IPS DF 6.9 (cell line): ENCODE measurements at regions not wholly inside any gene's neighbourhood (a gene's known extent, or its start where the extent isn't known, plus 50 kb on each side); places are given as distances from the start of the nearest gene placed in this dataset.

ENCODE experiments used
- DNase-seq: peaks from one replicate; pipeline ENCODE4 v3.0.0-alpha.2; 2013; ENCODE audit warnings: low read depth, low spot score
- H3K27ac ChIP-seq: one replicate; pipeline ENCODE4 v1.5.1; 2013; ENCODE audit warnings: low read length, control low read depth
- H3K27me3 ChIP-seq: 2 replicates; pipeline ENCODE4 v1.6.1; 2013; ENCODE audit warnings: mild to moderate bottlenecking, low read length; ENCODE audit not compliant: control insufficient read depth, insufficient read depth
- H3K36me3 ChIP-seq: 2 replicates; pipeline ENCODE4 v1.6.1; 2013; ENCODE audit warnings: low read length; ENCODE audit not compliant: control insufficient read depth, insufficient read depth
- H3K4me1 ChIP-seq: 2 replicates; pipeline ENCODE4 v1.6.1; 2013; ENCODE audit warnings: low read length; ENCODE audit not compliant: control insufficient read depth, insufficient read depth
- H3K4me3 ChIP-seq: 2 replicates; pipeline ENCODE4 v1.5.1; 2013; ENCODE audit warnings: mild to moderate bottlenecking, low read length
- H3K9me3 ChIP-seq: 2 replicates; pipeline ENCODE4 v1.6.1; 2013; ENCODE audit warnings: low read length, inconsistent platforms; ENCODE audit not compliant: control insufficient read depth, insufficient read depth
- WGBS: extraction: QIAGEN DNeasy Blood & Tissue Kit; methylation state at CpG from one replicate; pipeline ENCODE4 v1.1.7; 2013; ENCODE audit warnings: mixed read lengths, missing lambda C conversion rate; ENCODE audit not compliant: insufficient read length, insufficient coverage; 5-methylcytosine and 5-hydroxymethylcytosine counted together

DNA sequence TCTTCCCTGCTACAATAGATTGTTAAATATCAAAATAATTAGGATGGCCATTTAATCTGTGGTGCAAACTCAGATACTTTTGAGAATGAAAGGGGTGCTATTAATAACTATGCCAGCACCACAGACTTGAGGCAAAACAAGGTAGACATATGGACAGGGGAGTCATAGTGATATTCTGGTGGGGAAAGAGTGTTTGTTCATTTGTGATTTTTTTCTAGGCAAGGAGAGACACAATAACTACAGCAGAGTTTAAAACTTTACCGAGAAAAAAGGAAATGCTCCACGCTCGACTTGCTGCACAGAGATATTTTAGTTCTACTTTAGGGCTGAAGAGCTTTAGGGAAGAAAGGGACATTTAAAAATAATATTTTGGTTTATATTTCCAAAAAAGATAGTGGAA lies 611.2 kb upstream of the GRM7 start:
- WGBS: no CpG with 5 or more reads among the region's 3 CpGs
- H3K27ac ChIP-seq: no peak overlapping the region
- no peaks in the 10 kb centered on the region for H3K36me3 ChIP-seq
- H3K27me3 ChIP-seq: no peaks in the 10 kb centered on the region
- no peaks in the 10 kb centered on the region for H3K4me1 ChIP-seq
- DNase-seq: no peak
- H3K9me3 ChIP-seq: no peaks in the 10 kb centered on the region
- H3K4me3 ChIP-seq: no peak overlapping the region

DNA sequence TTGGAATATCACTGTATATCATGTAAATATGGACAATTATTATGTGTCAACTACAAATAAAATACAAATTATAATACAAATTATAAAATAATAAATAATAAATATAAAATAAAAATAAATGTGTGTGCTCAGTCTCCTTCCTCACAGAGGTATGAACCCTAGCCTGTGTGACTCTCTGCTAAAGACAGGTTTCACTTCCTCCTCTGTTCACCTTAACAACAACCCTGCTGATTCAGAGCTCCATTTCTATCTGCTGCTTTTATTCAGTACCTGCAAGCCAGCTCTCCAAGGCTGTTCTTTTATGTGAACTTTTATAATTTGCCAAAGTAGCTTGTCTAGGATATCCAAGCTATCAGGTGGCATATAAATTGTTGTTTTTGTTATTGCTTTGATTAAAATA lies 610.7 kb upstream of the GRM7 start:
- no peak for DNase-seq
- H3K27ac ChIP-seq: no peak overlapping the region

DNA sequence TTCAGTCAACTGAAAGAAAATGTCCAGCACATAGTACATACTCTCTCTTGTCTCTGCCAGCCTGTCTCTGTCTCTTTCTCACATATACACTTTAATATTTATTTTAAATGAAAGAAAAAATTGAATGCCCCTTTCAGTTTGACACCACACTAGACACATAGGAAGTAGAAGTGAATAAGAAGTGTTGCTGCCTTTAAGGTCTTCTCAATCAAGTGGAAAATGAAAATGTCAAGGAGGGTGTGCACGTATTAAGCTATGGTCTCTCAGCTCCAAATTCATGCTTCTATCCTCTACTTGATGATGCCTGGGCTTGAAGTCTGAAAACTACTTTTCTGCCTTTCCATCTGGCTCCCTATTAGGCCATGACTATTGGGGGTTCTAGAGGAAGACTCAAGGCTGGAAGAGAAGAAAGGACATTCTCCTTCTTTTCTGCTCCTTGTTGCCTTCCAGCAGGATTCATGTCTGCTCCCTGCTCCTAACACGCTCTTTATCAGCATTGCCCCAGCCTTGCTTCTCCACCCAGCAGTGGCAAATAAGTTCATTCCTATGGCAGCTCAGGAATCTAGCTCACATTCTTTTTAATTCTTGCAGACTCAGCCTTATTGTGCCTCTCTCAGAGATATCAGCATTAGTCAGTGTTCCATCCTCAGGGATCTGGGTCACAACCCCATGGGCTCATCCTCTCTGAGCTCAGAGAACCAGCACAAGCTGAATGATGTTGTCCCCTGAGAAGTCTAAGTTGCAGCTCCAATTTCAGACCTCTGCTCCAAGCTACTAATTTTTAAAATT lies 609.1 kb upstream of the GRM7 start:
- no CpG with 5 or more reads among the region's 2 CpGs for whole genome bisulfite sequencing
- H3K4me1 ChIP-seq: no peaks in the 10 kb centered on the region

More for the DNA sequence above, 610.7 kb upstream of the GRM7 start:
- Histone ChIP-seq H3K4me3 (no peak overlapping the region), H3K36me3 (no peaks in the 10 kb centered on the region), H3K4me1 (no peaks in the 10 kb centered on the region), H3K27me3 (no peaks in the 10 kb centered on the region), H3K9me3 (no peaks in the 10 kb centered on the region)

DNA sequence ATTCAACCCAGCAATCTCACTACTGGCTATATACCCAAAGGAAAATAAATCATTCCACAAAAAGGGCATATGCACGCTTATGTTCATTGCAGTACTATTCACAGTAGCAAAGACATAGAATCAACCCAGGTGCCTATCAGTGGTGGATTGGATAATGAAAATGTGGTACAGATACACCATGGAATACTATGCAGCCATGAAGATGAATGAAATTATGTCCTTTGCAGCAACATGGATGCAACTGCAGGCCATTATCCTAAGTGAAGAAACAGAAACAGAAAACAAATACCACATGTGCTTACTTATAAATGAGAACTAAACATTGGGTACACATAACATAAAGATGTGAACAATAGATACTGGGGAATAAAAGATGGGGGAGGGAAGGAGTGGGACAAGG lies 606.4 kb upstream of the GRM7 start:
- Histone ChIP-seq H3K4me1 (no peaks in the 10 kb centered on the region), H3K4me3 (no peak overlapping the region), H3K9me3 (no peaks in the 10 kb centered on the region), H3K27ac (no peak overlapping the region), H3K36me3 (no peaks in the 10 kb centered on the region), H3K27me3 (no peaks in the 10 kb centered on the region)
- no CpG with 5 or more reads among the region's 1 CpG for WGBS
- DNase-seq: no peak

More for the DNA sequence above, 609.1 kb upstream of the GRM7 start:
- Histone ChIP-seq H3K4me3 (no peak overlapping the region), H3K36me3 (no peaks in the 10 kb centered on the region), H3K27me3 (no peaks in the 10 kb centered on the region), H3K27ac (no peak overlapping the region), H3K9me3 (no peaks in the 10 kb centered on the region)
- DNase-seq: no peak

DNA sequence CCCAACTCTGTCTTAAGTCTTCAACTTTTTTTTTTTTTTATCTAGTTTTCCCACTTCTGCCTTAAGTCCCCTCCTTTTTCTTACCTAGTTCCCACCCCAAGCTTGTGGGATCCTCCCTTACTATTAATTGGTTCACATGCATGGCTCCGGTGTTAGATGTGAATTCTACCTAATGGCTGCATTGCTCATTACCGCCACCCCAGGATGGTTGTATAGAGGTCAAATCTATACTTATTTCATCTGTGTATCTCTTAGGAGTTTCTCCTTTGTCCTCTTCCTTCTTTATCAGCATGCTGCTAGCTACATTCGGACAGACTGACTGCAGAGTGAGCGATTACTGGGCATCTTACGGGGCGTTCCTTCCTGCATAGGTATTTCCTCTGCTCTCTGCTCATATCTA lies 605.7 kb upstream of the GRM7 start:
- Histone ChIP-seq H3K9me3 (no peaks in the 10 kb centered on the region), H3K36me3 (no peaks in the 10 kb centered on the region), H3K27me3 (no peaks in the 10 kb centered on the region), H3K4me3 (no peak overlapping the region), H3K4me1 (no peaks in the 10 kb centered on the region), H3K27ac (no peak overlapping the region)
- DNase-seq: no peak
- WGBS: no CpG with 5 or more reads among the region's 6 CpGs

DNA sequence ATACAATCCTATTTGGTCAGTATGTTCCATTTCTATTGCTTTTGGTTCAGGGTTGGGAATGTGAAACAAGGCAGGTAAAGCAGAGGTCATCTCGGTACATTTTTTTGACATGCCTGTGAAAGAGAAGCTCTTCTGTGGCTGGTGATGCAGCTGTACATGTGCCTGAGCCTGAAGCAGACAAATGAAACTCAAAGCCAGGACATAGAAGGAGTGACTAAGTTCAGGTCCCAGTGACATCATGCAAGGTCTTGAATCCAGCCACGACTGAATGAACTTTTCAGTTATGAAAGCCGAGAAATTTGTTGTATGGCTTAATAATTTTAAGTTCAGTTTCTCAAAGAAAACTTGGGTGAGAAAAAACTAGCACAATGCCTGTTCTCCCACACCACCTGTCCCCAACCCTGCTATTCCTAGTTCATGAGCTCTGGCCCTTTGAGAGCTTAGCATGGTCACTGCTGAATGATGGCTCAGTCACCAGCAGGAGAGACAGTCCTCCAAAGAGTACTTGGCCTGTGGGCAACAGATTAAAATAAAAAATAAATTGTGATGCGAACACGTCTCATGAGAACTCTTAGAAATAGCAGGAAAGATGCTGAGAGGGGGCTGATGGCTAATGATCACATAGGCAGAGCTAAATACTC lies 600.2 kb upstream of the GRM7 start:
- no CpG with 5 or more reads among the region's 5 CpGs for WGBS
- no peak overlapping the region for H3K4me3 ChIP-seq
- H3K9me3 ChIP-seq: no peaks in the 10 kb centered on the region
- DNase-seq: no peak
- no peaks in the 10 kb centered on the region for H3K36me3 ChIP-seq
- H3K4me1 ChIP-seq: no peaks in the 10 kb centered on the region
- H3K27ac ChIP-seq: no peak overlapping the region
- no peaks in the 10 kb centered on the region for H3K27me3 ChIP-seq

DNA sequence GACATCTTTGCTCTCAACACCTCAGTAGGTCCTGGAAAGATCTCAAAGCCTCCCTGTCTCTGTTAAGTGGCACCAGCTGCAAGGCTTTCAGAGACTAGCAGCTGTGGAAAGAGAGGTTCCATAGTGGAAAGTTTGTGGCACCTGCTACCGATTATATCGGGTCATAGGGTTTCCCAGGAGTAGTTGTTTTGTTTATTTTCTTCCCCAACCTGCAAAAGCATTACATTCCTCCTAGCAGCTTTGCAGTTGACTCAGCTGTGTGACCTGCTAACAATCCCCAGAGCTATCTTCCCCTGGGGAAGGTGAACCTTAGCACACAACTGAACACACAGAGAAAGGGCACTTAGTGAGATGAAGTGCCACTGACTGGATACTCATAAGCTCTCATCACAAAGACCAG lies 598.9 kb upstream of the GRM7 start:
- Histone ChIP-seq H3K9me3 (no peaks in the 10 kb centered on the region), H3K4me1 (no peaks in the 10 kb centered on the region), H3K36me3 (no peaks in the 10 kb centered on the region), H3K4me3 (no peak overlapping the region), H3K27ac (no peak overlapping the region), H3K27me3 (no peaks in the 10 kb centered on the region)
- no CpG with 5 or more reads among the region's 2 CpGs for WGBS
- DNase-seq: no peak

DNA sequence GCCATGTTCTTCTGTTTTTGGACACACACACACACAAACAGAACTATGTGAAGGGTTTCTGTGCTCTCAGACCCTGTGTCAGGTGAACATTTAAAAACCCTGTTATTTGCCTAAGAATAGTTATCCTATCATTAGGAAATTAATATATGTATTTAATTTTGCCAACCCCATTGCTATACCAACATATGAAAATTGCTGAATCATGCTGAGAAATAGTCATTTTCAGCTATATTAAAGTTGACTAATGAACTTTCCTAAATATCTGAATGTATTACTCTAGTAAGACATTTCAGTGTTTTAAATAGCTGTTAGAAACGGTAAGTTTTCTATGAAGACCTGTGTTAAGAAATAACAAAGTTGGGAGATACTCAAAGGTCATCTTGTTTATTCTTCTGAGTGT lies 596.9 kb upstream of the GRM7 start:
- no peaks in the 10 kb centered on the region for H3K4me1 ChIP-seq
- H3K27me3 ChIP-seq: no peaks in the 10 kb centered on the region
- no peak overlapping the region for H3K4me3 ChIP-seq
- no peak overlapping the region for H3K27ac ChIP-seq
- no CpG with 5 or more reads among the region's 1 CpG for WGBS
- no peaks in the 10 kb centered on the region for H3K9me3 ChIP-seq
- no peaks in the 10 kb centered on the region for H3K36me3 ChIP-seq
- no peak for DNase-seq

DNA sequence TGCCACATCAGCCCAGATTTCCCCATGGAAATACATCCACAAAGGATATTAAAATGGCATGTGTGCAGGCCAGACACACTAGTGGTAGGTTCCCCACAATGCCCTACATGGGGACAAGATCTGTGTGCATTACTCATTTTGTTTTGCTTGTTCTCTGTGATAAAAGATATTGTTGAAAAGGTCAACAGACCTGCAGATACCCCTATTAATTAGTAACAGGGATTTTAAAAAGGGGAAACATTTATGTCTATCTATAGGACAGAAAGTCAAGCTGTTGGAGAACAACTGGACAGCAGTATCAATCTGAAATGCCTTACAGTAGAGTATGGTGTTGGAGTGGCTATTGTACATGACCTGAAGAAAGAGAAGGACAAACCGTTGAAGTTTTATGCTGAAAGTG lies 596.0 kb upstream of the GRM7 start:
- DNase-seq: no peak
- Histone ChIP-seq H3K27me3 (no peaks in the 10 kb centered on the region), H3K4me1 (no peaks in the 10 kb centered on the region), H3K27ac (no peak overlapping the region), H3K9me3 (no peaks in the 10 kb centered on the region), H3K4me3 (no peak overlapping the region), H3K36me3 (no peaks in the 10 kb centered on the region)
- no CpG with 5 or more reads among the region's 1 CpG for WGBS

DNA sequence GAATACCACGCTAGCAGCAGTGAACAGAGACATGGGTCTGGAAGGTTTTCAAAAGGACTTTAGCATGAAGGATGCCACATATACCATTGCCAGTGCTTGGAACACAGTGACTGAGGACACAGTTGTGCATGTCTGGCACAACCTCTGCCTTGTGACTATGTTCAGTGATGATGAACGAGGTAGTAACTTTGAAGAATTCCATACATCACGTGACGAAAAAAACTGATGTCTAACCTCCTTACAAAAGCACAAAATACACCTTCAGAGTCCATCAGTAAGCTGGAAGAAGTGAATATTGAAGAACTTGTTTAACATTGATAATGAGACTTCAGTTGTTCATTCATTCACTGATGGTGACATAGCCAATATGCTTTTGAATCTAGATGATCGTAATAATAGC lies 594.8 kb upstream of the GRM7 start:
- no peak overlapping the region for H3K27ac ChIP-seq
- no peaks in the 10 kb centered on the region for H3K27me3 ChIP-seq
- H3K4me3 ChIP-seq: no peak overlapping the region
- no CpG with 5 or more reads among the region's 5 CpGs for WGBS
- H3K9me3 ChIP-seq: no peaks in the 10 kb centered on the region
- H3K36me3 ChIP-seq: no peaks in the 10 kb centered on the region
- no peak for DNase-seq
- H3K4me1 ChIP-seq: no peaks in the 10 kb centered on the region

DNA sequence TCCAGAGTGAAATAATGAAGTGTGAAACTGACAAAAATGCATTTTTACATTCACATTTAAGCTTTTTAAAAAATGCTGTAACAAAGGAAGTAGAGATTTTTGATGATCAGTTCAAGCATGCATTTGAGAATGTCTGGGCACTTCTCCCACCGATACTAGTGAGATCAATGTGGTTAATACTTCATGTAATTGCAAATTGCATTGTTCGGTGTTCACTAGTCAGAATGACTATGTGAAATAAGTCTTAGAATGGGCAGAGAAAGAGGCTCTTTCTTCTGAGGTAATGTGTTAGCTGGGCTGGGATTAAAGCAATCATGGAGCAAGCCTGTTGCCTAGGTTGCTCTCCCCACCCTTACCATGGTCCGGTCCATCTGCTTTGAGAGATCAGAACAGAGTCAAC lies 587.0 kb upstream of the GRM7 start:
- no peaks in the 10 kb centered on the region for H3K9me3 ChIP-seq
- H3K36me3 ChIP-seq: no peaks in the 10 kb centered on the region
- H3K27me3 ChIP-seq: no peaks in the 10 kb centered on the region
- WGBS: no CpG with 5 or more reads among the region's 3 CpGs
- H3K27ac ChIP-seq: no peak overlapping the region
- DNase-seq: no peak
- H3K4me1 ChIP-seq: no peaks in the 10 kb centered on the region
- H3K4me3 ChIP-seq: no peak overlapping the region
